HG02623 (cell line): ENCODE measurements at regions not wholly inside any gene's neighbourhood (a gene's known extent, or its start where the extent isn't known, plus 50 kb on each side); places are given as distances from the start of the nearest gene placed in this dataset.
A peak's percentile ranks its signal among the peaks of the same experiment; 100 is the strongest.
"Not testable (repeated sequence)": the region's sequence is repeated elsewhere in the genome, so short reads cannot be mapped to it uniquely, and the experiment has no call there.

Source experiments
- ATAC-seq: cut with Tn5 transposase; IDR thresholded peaks from one replicate; pipeline ENCODE4 v1.9.1; 2021; ENCODE audit warnings: moderate library complexity; ENCODE audit not compliant: unreplicated experiment

GRCh38 chr4:43587758-43588157, 695.2 kb downstream of the GRXCR1 start:
- no peak for ATAC-seq

GRCh38 chr4:43607400-43607799, 714.9 kb downstream of the GRXCR1 start:
- ATAC-seq, result no peak

GRCh38 chr4:43607827-43608461, 715.4 kb downstream of the GRXCR1 start:
- no peak for ATAC-seq

GRCh38 chr4:43619219-43619618, 726.7 kb downstream of the GRXCR1 start:
- no peak for ATAC-seq

- not testable (repeated sequence) for ATAC-seq
These were observed 745.4 kb downstream of the GRXCR1 start for GRCh38 chr4:43637893-43638292.

- ATAC-seq, result no peak
These were observed 759.5 kb downstream of the GRXCR1 start for GRCh38 chr4:43651991-43652390.

- ATAC-seq, result not testable (repeated sequence)
These were observed 767.0 kb downstream of the GRXCR1 start for GRCh38 chr4:43659547-43659946.

- not testable (repeated sequence) for ATAC-seq
These were observed 776.2 kb downstream of the KCTD8 start for GRCh38 chr4:43672265-43672885.

GRCh38 chr4:43680421-43680820, 768.2 kb downstream of the KCTD8 start:
- no peak for ATAC-seq

- no peak for ATAC-seq
These were observed 766.1 kb downstream of the KCTD8 start for GRCh38 chr4:43682551-43682950.

GRCh38 chr4:43690116-43690515, 758.5 kb downstream of the KCTD8 start:
- no peak for ATAC-seq

- ATAC-seq, result no peak
These were observed 754.7 kb downstream of the KCTD8 start for GRCh38 chr4:43693876-43694275.

- no peak for ATAC-seq
These were observed 739.2 kb downstream of the KCTD8 start for GRCh38 chr4:43709443-43709842.

- ATAC-seq, result no peak
These were observed 731.8 kb downstream of the KCTD8 start for GRCh38 chr4:43716721-43717395.

GRCh38 chr4:43718369-43718768, 730.2 kb downstream of the KCTD8 start:
- no peak for ATAC-seq

GRCh38 chr4:43732829-43733426, 715.7 kb downstream of the KCTD8 start:
- ATAC-seq, result no peak

GRCh38 chr4:43742083-43742482, 706.5 kb downstream of the KCTD8 start:
- ATAC-seq, result no peak

GRCh38 chr4:43754566-43754965, 694.0 kb downstream of the KCTD8 start:
- no peak for ATAC-seq

- no peak for ATAC-seq
These were observed 691.5 kb downstream of the KCTD8 start for GRCh38 chr4:43757147-43757546.

GRCh38 chr4:43758836-43759235, 689.8 kb downstream of the KCTD8 start:
- no peak for ATAC-seq

- peak; percentile 54 for ATAC-seq
These were observed 685.5 kb downstream of the KCTD8 start for GRCh38 chr4:43763029-43763610.
